RWPE1 (cell line): ENCODE measurements at regions not wholly inside any gene's neighbourhood (a gene's known extent, or its start where the extent isn't known, plus 50 kb on each side); places are given as distances from the start of the nearest gene placed in this dataset.

Experiments used
- CTCF ChIA-PET: fragments of 350-600 bp; sonication (Branson Sonifier 250); formaldehyde crosslinking; extraction: SDS; loops from one replicate; lab custom pipeline; 2021; lab: Yijun Ruan, JAX
- POLR2A ChIA-PET: fragments of 400-600 bp; formaldehyde crosslinking; extraction: SDS; loops from one replicate; lab custom pipeline; 2020; ENCODE audit warnings: antibody characterized with exemption; ENCODE audit not compliant: low non-redundant PET; lab: Yijun Ruan, JAX
- DNase-seq: peaks from one replicate; pipeline ENCODE4 v3.0.0; 2012; ENCODE audit warnings: low spot score
- H3K27ac ChIP-seq: fragments of 450-650 bp; 2 replicates; pipeline ENCODE4 v1.5.1; 2017
- TF ChIP-seq, protein P1 (sequence below): fragments of 450-650 bp; conservative IDR thresholded peaks from 2 replicates; pipeline ENCODE4 v1.5.1; 2017; ENCODE audit warnings: low read depth, mild to moderate bottlenecking

DNA sequence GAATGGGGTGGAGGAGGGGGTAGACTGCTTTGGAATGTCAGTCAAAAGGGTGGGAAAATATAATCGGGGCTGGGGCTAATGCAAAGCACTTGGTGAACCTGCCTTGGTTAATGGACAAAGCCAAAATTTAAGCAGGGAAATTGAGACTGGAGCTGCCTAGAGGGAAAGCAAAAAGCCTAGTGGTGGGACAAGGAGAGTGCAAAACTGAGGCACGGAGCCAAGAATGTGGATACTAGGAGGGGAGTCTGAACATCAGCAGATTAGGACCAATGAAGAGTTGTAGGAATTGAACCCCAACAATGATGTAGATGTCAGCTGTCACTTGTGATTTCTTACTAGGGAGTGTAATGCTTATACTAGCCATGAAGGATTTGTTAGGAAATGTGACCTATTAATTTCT, 195.9 kb downstream of the MDFIC start:
- CTCF ChIA-PET, result no interaction called here
- no peak for DNase-seq
- TF ChIP-seq, protein P1, sequence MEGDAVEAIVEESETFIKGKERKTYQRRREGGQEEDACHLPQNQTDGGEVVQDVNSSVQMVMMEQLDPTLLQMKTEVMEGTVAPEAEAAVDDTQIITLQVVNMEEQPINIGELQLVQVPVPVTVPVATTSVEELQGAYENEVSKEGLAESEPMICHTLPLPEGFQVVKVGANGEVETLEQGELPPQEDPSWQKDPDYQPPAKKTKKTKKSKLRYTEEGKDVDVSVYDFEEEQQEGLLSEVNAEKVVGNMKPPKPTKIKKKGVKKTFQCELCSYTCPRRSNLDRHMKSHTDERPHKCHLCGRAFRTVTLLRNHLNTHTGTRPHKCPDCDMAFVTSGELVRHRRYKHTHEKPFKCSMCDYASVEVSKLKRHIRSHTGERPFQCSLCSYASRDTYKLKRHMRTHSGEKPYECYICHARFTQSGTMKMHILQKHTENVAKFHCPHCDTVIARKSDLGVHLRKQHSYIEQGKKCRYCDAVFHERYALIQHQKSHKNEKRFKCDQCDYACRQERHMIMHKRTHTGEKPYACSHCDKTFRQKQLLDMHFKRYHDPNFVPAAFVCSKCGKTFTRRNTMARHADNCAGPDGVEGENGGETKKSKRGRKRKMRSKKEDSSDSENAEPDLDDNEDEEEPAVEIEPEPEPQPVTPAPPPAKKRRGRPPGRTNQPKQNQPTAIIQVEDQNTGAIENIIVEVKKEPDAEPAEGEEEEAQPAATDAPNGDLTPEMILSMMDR, result no peak
- POLR2A ChIA-PET, result no interaction called here
- no peak overlapping the region for H3K27ac ChIP-seq

DNA sequence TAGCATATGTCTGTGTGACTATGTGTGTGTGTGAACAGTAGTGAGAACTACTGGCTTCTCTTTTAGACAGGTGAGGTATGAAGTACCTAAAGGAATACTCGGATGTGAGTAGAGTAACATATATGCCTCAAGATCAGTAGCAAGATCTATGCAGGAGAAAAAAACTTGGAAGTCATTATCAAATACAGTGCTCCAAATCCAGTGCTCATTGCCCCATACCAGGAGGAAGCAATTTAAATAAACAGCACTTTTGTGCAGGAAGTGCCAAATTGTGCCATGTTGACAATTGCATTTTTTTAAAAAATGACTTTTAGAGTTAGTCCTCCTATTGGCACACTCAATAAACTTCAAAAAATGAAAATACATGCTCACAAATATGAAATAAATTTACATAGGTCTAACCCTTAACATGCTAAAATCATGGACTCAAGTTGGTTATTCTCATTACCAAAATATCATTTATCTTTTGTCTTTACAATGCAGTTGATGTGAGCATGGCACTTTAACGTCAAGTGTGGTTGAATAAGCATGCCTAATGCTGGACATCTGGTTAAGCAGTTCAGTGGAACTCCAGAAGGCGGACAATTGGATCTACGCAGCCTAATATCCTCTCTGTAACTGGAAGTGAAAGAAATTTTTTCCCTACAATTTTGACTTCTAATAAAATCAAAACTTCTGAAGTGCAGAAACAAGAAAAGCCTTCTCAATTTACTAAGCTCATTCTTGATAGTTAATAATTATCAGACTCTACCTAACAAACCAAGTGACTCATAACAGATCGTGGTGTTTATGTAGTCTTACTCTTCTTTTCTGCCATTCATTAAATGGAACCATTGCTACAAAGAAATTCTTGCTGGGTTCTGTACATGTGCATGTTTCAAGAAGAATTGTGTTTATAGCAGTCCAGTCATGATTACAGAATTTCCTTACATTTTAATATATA, 195.2 kb downstream of the MDFIC start:
- POLR2A ChIA-PET, result no interaction called here
- no peak overlapping the region for H3K27ac ChIP-seq
- no peak for DNase-seq
- TF ChIP-seq, protein P1, result no peak
- CTCF ChIA-PET, result no interaction called here

DNA sequence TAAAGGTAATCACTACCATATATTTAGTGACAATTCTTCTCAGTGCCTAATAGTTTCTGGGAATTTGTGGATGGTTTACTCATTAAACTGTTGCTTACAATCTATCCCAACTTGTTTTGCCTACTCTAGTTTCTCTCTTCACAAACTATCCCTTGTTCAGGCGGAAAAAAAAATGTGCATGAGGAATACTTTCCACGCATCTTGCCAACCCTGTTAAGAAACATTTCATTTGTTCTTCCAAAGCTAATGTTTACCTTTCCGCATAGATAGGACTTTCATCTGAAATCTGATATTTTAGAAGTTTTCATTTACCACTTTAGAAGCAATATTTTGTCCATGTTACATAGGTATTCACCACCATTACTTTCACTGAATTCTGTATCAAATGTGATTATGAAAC, 191.9 kb downstream of the MDFIC start:
- ChIA-PET CTCF (no interaction called here), POLR2A (no interaction called here)
- DNase-seq, result no peak
- H3K27ac ChIP-seq, result no peak overlapping the region
- TF ChIP-seq, protein P1, result no peak

DNA sequence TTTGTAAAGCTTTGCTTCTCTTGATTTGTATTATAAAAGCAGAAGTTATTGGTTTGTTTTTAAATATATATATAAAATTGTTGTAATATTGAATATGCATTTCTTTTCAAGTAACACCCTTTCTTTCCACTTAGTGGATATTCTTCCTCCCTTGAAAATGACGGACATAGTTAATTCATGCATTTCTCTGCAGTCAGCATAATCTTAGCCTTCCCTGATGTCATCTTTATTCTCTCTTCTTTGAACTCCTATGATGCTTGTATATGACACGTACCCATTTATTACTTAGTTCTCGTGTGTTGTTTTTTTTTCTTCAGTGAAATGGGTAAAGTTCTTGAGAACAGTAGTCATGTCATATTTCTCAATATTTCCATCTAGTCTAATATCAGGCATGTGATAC, 191.2 kb downstream of the MDFIC start:
- no peak overlapping the region for H3K27ac ChIP-seq
- POLR2A ChIA-PET, result no interaction called here
- TF ChIP-seq, protein P1, result no peak
- CTCF ChIA-PET, result no interaction called here
- no peak for DNase-seq

DNA sequence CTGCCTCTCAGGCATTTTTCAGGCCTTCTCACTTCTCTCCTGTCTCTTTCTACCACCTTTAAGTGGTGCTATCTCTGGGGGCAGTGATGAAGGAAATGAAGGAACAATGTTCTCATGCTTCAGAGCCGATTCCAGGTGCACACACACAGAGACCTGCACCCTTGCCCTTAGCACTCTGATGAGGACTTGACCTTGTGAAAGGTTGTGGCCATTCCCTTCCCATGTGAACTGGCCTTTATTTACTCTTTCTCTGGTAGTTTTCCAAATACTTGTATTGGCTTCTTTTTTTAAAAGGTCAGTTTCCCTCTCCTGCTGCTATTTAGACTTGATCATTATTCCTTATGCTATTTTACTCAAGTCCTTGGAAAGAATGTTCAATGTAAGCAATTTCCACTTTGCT, 188.6 kb downstream of the MDFIC start:
- TF ChIP-seq, protein P1, result no peak
- POLR2A ChIA-PET, result no interaction called here
- CTCF ChIA-PET, result interaction anchor here (0.5 kb wide), 1 partner anchor 1043 kb away, joined by 4 read pairs; no protein-coding TSS in a partner anchor
- DNase-seq, result no peak
- H3K27ac ChIP-seq, result no peak overlapping the region

DNA sequence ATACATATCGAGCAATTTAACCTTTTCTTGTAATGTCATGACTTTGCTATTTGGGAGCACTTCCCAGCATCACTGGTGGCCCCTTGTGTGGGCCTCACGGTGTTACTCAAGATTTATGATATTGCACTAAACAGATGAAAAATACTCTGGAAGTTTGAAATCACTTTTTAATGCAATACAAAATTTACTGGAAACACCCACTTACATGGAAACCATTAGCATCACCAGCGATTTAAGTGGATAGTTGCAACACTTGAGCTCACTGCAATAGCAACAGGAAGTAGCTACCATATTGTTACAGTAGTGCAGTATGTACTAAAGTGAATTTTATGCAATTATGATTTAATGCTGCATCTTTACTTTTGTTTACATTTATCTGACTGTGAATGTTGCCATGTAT, 184.4 kb downstream of the MDFIC start:
- TF ChIP-seq, protein P1, result no peak

More for the DNA sequence above, 184.4 kb downstream of the MDFIC start:
- H3K27ac ChIP-seq, result no peak overlapping the region
- DNase-seq, result no peak
- ChIA-PET POLR2A (no interaction called here), CTCF (no interaction called here)
